Mesodermal cell (in vitro differentiated cells): ENCODE measurements at regions not wholly inside any gene's neighbourhood (a gene's known extent, or its start where the extent isn't known, plus 50 kb on each side); places are given as distances from the start of the nearest gene placed in this dataset.

Source experiments
- H3K27ac ChIP-seq: 2 replicates; pipeline ENCODE4 v1.7.0; 2013; ENCODE audit warnings: mild to moderate bottlenecking, low read depth, low read length, moderate library complexity; ENCODE audit not compliant: severe bottlenecking
- H3K36me3 ChIP-seq: 2 replicates; pipeline ENCODE4 v1.7.1; 2013; ENCODE audit warnings: mild to moderate bottlenecking, low read length, moderate library complexity; ENCODE audit not compliant: control insufficient read depth, insufficient read depth
- H3K4me1 ChIP-seq: one replicate; pipeline ENCODE4 v1.7.1; 2013; ENCODE audit warnings: mild to moderate bottlenecking, low read length; ENCODE audit not compliant: insufficient read depth, control insufficient read depth, poor library complexity, severe bottlenecking
- H3K4me3 ChIP-seq: 2 replicates; pipeline ENCODE4 v1.7.0; 2013; ENCODE audit warnings: low read length, control low read depth, mild to moderate bottlenecking; ENCODE audit not compliant: insufficient read depth, poor library complexity, severe bottlenecking; ENCODE audit errors: extremely low read depth
- H3K9me3 ChIP-seq: 2 replicates; pipeline ENCODE4 v1.7.1; 2013; ENCODE audit warnings: mild to moderate bottlenecking, low read length, moderate library complexity; ENCODE audit not compliant: control insufficient read depth
- WGBS, 2 experiments: methylation state at CpG; one replicate each; pipeline ENCODE4 v1.1.5; 2013; ENCODE audit warnings: missing lambda C conversion rate in 2 of 2; ENCODE audit not compliant: insufficient coverage in 2 of 2; 5-methylcytosine and 5-hydroxymethylcytosine counted together

DNA sequence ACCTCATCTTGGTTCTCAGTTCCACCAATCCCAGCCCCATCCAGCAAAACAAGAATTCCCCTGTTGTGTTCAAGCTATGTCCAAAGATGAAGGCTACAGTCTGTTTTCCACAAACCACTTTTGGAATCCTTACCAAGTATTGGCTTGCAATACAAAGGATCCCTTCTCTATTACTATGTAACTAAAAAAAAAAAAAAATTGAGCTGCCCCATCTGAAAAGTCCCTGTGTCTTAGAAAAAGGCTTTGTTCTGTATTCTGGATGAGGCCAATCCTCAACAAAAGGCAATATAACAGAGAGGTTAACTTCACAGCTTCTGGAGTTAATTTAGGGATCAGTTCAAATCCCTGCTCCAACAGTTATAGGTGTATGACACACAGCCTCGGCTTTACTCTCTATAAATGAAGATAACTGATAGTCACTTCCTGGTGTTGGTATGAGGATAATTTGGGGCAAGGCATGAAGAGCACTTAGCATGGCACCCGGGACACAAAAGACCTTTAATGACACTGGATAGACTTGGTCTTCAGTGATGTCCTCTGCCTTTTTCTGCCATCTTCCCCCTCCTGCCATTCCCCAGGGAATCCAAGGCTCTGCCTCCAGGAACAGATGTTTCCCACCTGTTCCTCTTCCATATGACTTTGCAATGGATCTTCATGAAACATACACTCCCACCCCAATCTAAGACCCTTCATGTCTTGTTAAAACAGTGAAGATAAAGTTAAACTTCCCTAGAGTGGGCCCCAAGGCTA is 61.2 kb upstream of the ATL2 start:
- no peaks in the 10 kb centered on the region for H3K9me3 ChIP-seq
- H3K27ac ChIP-seq: no peak overlapping the region
- WGBS, 2 experiments: 71 to 100% methylated on average over 1 of the region's 2 CpGs
- H3K4me1 ChIP-seq: peaks cover 14% of the 10 kb centered on the region
- no peak overlapping the region for H3K4me3 ChIP-seq
- H3K36me3 ChIP-seq: no peaks in the 10 kb centered on the region

DNA sequence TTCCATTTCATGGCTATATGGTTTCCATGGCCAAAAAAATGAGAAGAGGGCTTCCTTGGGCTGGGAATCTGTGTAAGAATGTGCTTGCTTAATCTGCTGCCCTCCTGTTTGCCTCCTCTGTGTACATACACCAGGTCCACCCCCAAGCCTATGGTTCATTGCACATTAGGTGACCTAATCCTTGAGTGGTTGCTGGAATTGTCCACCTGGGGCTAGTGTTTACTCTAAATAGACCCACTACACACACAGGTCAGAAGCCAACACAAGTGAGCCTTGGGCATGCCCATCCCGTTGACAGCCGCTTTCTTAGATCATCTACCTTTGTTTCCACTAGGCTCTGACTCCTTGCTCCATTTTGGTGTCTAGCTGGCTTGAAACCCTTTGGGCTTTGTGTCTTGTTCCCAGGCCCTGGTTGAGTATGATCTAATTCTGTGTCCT is 59.2 kb upstream of the ATL2 start:
- Histone ChIP-seq H3K36me3 (no peaks in the 10 kb centered on the region), H3K4me3 (no peak overlapping the region), H3K9me3 (no peaks in the 10 kb centered on the region), H3K27ac (no peak overlapping the region), H3K4me1 (no peaks in the 10 kb centered on the region)
- WGBS, 2 experiments: 94 to 100% methylated on average over 2 of the region's 2 CpGs

DNA sequence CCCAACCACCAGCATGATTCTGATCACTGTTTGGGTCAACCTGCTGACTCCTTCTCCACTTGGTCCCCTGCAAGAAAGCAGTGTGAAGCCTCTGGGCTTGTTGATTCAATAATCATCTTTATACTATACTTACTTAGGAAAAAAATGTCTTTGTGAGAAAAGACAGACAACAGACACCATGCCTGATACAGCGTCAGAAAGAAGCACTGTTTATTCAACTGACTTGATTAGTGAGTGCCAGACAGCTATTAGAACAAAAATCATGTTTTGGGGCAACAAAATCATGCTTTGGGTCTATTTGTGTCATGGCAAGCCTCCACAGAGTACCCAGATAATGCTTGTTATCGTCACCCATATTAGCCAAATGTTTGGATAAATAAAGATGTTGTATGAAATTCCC is 58.7 kb upstream of the ATL2 start:
- WGBS, 2 experiments: 80 to 100% methylated on average over 1 to 2 of the region's 2 CpGs
- no peak overlapping the region for H3K4me3 ChIP-seq
- H3K27ac ChIP-seq: no peak overlapping the region
- no peaks in the 10 kb centered on the region for H3K36me3 ChIP-seq
- H3K9me3 ChIP-seq: no peaks in the 10 kb centered on the region
- H3K4me1 ChIP-seq: no peaks in the 10 kb centered on the region

- Histone ChIP-seq H3K4me3 (no peak overlapping the region), H3K27ac (no peak overlapping the region), H3K36me3 (no peaks in the 10 kb centered on the region), H3K9me3 (no peaks in the 10 kb centered on the region), H3K4me1 (no peaks in the 10 kb centered on the region)
These were observed 57.5 kb upstream of the ATL2 start for GRCh38 chr2:38434595-38434994.

GRCh38 chr2:38433607-38433975 is 56.5 kb upstream of the ATL2 start:
- WGBS, 2 experiments: 100% methylated on average over 1 of the region's 1 CpG

GRCh38 chr2:38432820-38433606 is 55.9 kb upstream of the ATL2 start:
- no peaks in the 10 kb centered on the region for H3K9me3 ChIP-seq
- no peaks in the 10 kb centered on the region for H3K36me3 ChIP-seq
- WGBS, 2 experiments: 67 to 72% methylated on average over 6 to 7 of the region's 8 CpGs
- no peak overlapping the region for H3K27ac ChIP-seq
- H3K4me1 ChIP-seq: no peaks in the 10 kb centered on the region
- H3K4me3 ChIP-seq: no peak overlapping the region

More at GRCh38 chr2:38433607-38433975, 56.5 kb upstream of the ATL2 start:
- no peak overlapping the region for H3K27ac ChIP-seq
- no peaks in the 10 kb centered on the region for H3K9me3 ChIP-seq
- no peaks in the 10 kb centered on the region for H3K4me1 ChIP-seq
- no peaks in the 10 kb centered on the region for H3K36me3 ChIP-seq
- no peak overlapping the region for H3K4me3 ChIP-seq

GRCh38 chr2:38430597-38431207 is 53.6 kb upstream of the ATL2 start:
- Histone ChIP-seq H3K27ac (no peak overlapping the region), H3K36me3 (no peaks in the 10 kb centered on the region), H3K4me1 (no peaks in the 10 kb centered on the region), H3K9me3 (no peaks in the 10 kb centered on the region), H3K4me3 (no peak overlapping the region)
- WGBS, 2 experiments: 63 to 75% methylated on average over 9 to 13 of the region's 19 CpGs

- Histone ChIP-seq H3K9me3 (no peaks in the 10 kb centered on the region), H3K4me1 (no peaks in the 10 kb centered on the region), H3K4me3 (no peak overlapping the region), H3K36me3 (no peaks in the 10 kb centered on the region), H3K27ac (no peak overlapping the region)
- WGBS, 2 experiments: 83 to 92% methylated on average over 3 to 7 of the region's 7 CpGs
These were observed 53.1 kb upstream of the ATL2 start for GRCh38 chr2:38430196-38430595.

GRCh38 chr2:38427936-38428335 is 50.9 kb upstream of the ATL2 start:
- WGBS, 2 experiments: 52 to 54% methylated on average over 6 of the region's 6 CpGs
- H3K9me3 ChIP-seq: no peaks in the 10 kb centered on the region
- no peaks in the 10 kb centered on the region for H3K4me1 ChIP-seq
- H3K36me3 ChIP-seq: no peaks in the 10 kb centered on the region
- no peak overlapping the region for H3K27ac ChIP-seq
- no peak overlapping the region for H3K4me3 ChIP-seq

DNA sequence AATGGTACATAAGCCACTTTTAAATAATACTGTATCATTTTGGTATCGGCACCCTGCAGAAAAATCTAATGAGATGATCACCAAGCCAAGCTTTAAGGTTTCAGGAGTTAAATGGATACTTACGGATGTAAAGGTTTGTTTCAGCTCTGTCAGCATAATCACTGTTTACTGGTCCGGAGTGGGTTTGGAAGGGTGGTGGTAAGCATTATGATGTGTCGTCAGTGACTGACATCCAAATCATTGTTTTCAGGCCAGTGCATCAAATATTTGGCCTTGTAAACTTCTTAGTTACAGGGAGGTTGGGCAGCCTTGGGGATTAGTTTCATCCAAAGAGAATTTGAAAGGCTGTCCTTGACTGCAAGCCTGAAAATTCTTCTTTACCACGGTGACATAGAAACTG is 50.0 kb upstream of the ATL2 start:
- H3K4me3 ChIP-seq: no peak overlapping the region
- no peaks in the 10 kb centered on the region for H3K4me1 ChIP-seq
- 94% methylated on average over 4 of the region's 5 CpGs for WGBS, 2 experiments

More for the DNA sequence above, 50.0 kb upstream of the ATL2 start:
- no peaks in the 10 kb centered on the region for H3K9me3 ChIP-seq
- H3K36me3 ChIP-seq: no peaks in the 10 kb centered on the region
- no peak overlapping the region for H3K27ac ChIP-seq
